Lower leg skin (tissue), 3 donors: ENCODE measurements at regions not wholly inside any gene's neighbourhood (a gene's known extent, or its start where the extent isn't known, plus 50 kb on each side); places are given as distances from the start of the nearest gene placed in this dataset.

Experiments used
- CTCF ChIP-seq, 3 donors: fragments of 450-650 bp; IDR thresholded peaks; one replicate each; pipeline ENCODE4 v1.5.1; 2016; ENCODE audit warnings: antibody characterized with exemption in 3 of 3, mild to moderate bottlenecking in 3 of 3, moderate library complexity in 2 of 3
- POLR2A ChIP-seq, 2 donors: fragments of 450-650 bp; IDR thresholded peaks; one replicate each; pipeline ENCODE4 v1.6.1; 2016 to 2017; ENCODE audit warnings: antibody characterized with exemption in 2 of 2, mild to moderate bottlenecking in 1 of 2, moderate library complexity in 1 of 2

- no peak for TF ChIP-seq CTCF (IDR thresholded peaks at IDR 0.05)
- TF ChIP-seq POLR2A (IDR thresholded peaks at IDR 0.05), result no peak
Measured at GRCh38 chr5:155134130-155134529, 120.6 kb downstream of the KIF4B start.
